ENCODE measurements at regions not wholly inside any gene's neighbourhood (a gene's known extent, or its start where the extent isn't known, plus 50 kb on each side); places are given as distances from the start of the nearest gene placed in this dataset.

GRCh38 chr4:64903986-64904385 is 494.7 kb upstream of the TECRL start:
- TF ChIP-seq CTCF (IDR thresholded peaks at IDR 0.05; ENCODE audit: low read depth, low read length) (no peak), EZH2phosphoT487 (IDR thresholded peaks at IDR 0.05; ENCODE audit: low read depth) (no peak)
